GM12875 (cell line): ENCODE measurements at regions not wholly inside any gene's neighbourhood (a gene's known extent, or its start where the extent isn't known, plus 50 kb on each side); places are given as distances from the start of the nearest gene placed in this dataset.

Experiments used
- H3K4me3 ChIP-seq: one replicate; pipeline ENCODE4 v1.5.1; 2011; ENCODE audit warnings: low read depth, low read length, control low read depth
- CTCF ChIP-seq: IDR thresholded peaks from 2 replicates; pipeline ENCODE4 v1.5.1; 2011; ENCODE audit warnings: low read depth, mild to moderate bottlenecking, control low read depth, inconsistent platforms, low read length, moderate library complexity, borderline replicate concordance; ENCODE audit not compliant: insufficient read depth

- TF ChIP-seq CTCF = no peak
- H3K4me3 ChIP-seq = no peak overlapping the region
Measured at GRCh38 chr18:71107244-71107643, 818.4 kb downstream of the SOCS6 start.

GRCh38 chr18:71106701-71107100 lies 817.9 kb downstream of the SOCS6 start:
- no peak for TF ChIP-seq CTCF
- H3K4me3 ChIP-seq = no peak overlapping the region

GRCh38 chr18:71105994-71106546 lies 817.2 kb downstream of the SOCS6 start:
- no peak overlapping the region for H3K4me3 ChIP-seq
- TF ChIP-seq CTCF = no peak

- no peak for TF ChIP-seq CTCF
- no peak overlapping the region for H3K4me3 ChIP-seq
Measured at GRCh38 chr18:71105078-71105819, 816.4 kb downstream of the SOCS6 start.

GRCh38 chr18:71079606-71080005 lies 790.8 kb downstream of the SOCS6 start:
- no peak overlapping the region for H3K4me3 ChIP-seq
- TF ChIP-seq CTCF = no peak

GRCh38 chr18:71077451-71077850 lies 788.6 kb downstream of the SOCS6 start:
- TF ChIP-seq CTCF = no peak
- no peak overlapping the region for H3K4me3 ChIP-seq

GRCh38 chr18:71075147-71075546 lies 786.3 kb downstream of the SOCS6 start:
- no peak overlapping the region for H3K4me3 ChIP-seq
- TF ChIP-seq CTCF = no peak
